Right atrium auricular region (tissue), 2 donors: ENCODE measurements at regions not wholly inside any gene's neighbourhood (a gene's known extent, or its start where the extent isn't known, plus 50 kb on each side); places are given as distances from the start of the nearest gene placed in this dataset.

ENCODE experiments used
- DNase-seq: peaks from one replicate; pipeline ENCODE4 v3.0.0-alpha.2; 2019; ENCODE audit warnings: low spot score
- H3K27ac ChIP-seq, 2 donors: fragments of 200-600 bp; sonication (generic); 1 replicate in 1 of 2; 2 replicates in 1 of 2; pipeline ENCODE4 v1.5.1; 2016 to 2019
- H3K27me3 ChIP-seq, 2 donors: fragments of 200-600 bp; sonication (generic); one replicate each; pipeline versions ENCODE4 v1.5.1 to v1.6.0; 2017 to 2019
- H3K36me3 ChIP-seq: fragments of 200-600 bp; sonication (generic); one replicate; pipeline ENCODE4 v1.5.1; 2016
- H3K4me1 ChIP-seq, 2 donors: fragments of 200-600 bp; sonication (generic); one replicate each; pipeline versions ENCODE4 v1.5.1 to v1.6.0; 2017 to 2019
- H3K4me3 ChIP-seq, 2 donors: fragments of 200-600 bp; sonication (generic); 1 replicate in 1 of 2; 2 replicates in 1 of 2; pipeline ENCODE4 v1.5.1; 2017 to 2019; ENCODE audit warnings: mild to moderate bottlenecking in 1 of 2, moderate library complexity in 1 of 2
- H3K9me3 ChIP-seq, 2 donors: fragments of 200-600 bp; sonication (generic); one replicate each; pipeline ENCODE4 v1.5.1; 2019
- CTCF ChIP-seq, 2 donors: fragments of 200-600 bp; sonication (generic); IDR thresholded peaks; one replicate each; pipeline ENCODE4 v1.5.1; 2019; ENCODE audit warnings: antibody characterized with exemption in 2 of 2

- Histone ChIP-seq H3K27me3 (no peaks in the 10 kb centered on the region), H3K36me3 (no peaks in the 10 kb centered on the region), H3K9me3 (no peaks in the 10 kb centered on the region), H3K4me3 (no peak overlapping the region), H3K27ac (no peak overlapping the region), H3K4me1 (peaks cover 0 to 51% of the 10 kb centered on the region in 2 donors)
- no peak for TF ChIP-seq CTCF (IDR thresholded peaks at IDR 0.05)
- no peak for DNase-seq
These were observed 87.9 kb upstream of the NEURL1B start for GRCh38 chr5:172553167-172553566.

GRCh38 chr5:172550996-172551395 lies 90.1 kb upstream of the NEURL1B start:
- Histone ChIP-seq H3K4me3 (no peak overlapping the region), H3K27ac (peak overlapping the region in 1 of 2 donors; percentile 9), H3K4me1 (peaks cover 0 to 29% of the 10 kb centered on the region in 2 donors), H3K27me3 (no peaks in the 10 kb centered on the region), H3K9me3 (no peaks in the 10 kb centered on the region), H3K36me3 (no peaks in the 10 kb centered on the region)
- DNase-seq, result no peak
- TF ChIP-seq CTCF (IDR thresholded peaks at IDR 0.05), result no peak

- peaks cover 0 to 28% of the 10 kb centered on the region in 2 donors for H3K4me1 ChIP-seq
- no peak overlapping the region for H3K27ac ChIP-seq
These were observed 90.8 kb upstream of the NEURL1B start for GRCh38 chr5:172550096-172550765.

GRCh38 chr5:172549696-172550095 lies 91.4 kb upstream of the NEURL1B start:
- no peak overlapping the region for H3K4me3 ChIP-seq
- no peaks in the 10 kb centered on the region for H3K36me3 ChIP-seq
- H3K27ac ChIP-seq, result no peak overlapping the region
- no peak for DNase-seq
- peaks cover 0 to 23% of the 10 kb centered on the region in 2 donors for H3K4me1 ChIP-seq
- no peaks in the 10 kb centered on the region for H3K27me3 ChIP-seq
- no peak for TF ChIP-seq CTCF (IDR thresholded peaks at IDR 0.05)
- H3K9me3 ChIP-seq, result no peaks in the 10 kb centered on the region

More at GRCh38 chr5:172550096-172550765, 90.8 kb upstream of the NEURL1B start:
- H3K4me3 ChIP-seq, result no peak overlapping the region
- H3K9me3 ChIP-seq, result no peaks in the 10 kb centered on the region
- no peak for TF ChIP-seq CTCF (IDR thresholded peaks at IDR 0.05)
- H3K27me3 ChIP-seq, result no peaks in the 10 kb centered on the region
- H3K36me3 ChIP-seq, result no peaks in the 10 kb centered on the region
- no peak for DNase-seq

- peaks cover 0 to 19% of the 10 kb centered on the region in 2 donors for H3K4me1 ChIP-seq
- H3K27ac ChIP-seq, result no peak overlapping the region
These were observed 91.9 kb upstream of the NEURL1B start for GRCh38 chr5:172548981-172549687.

More at GRCh38 chr5:172548981-172549687, 91.9 kb upstream of the NEURL1B start:
- H3K9me3 ChIP-seq, result no peaks in the 10 kb centered on the region
- H3K27me3 ChIP-seq, result no peaks in the 10 kb centered on the region
- no peaks in the 10 kb centered on the region for H3K36me3 ChIP-seq
- H3K4me3 ChIP-seq, result no peak overlapping the region
- no peak for TF ChIP-seq CTCF (IDR thresholded peaks at IDR 0.05)
- no peak for DNase-seq
